SKM-1 (cell line): ENCODE measurements at regions not wholly inside any gene's neighbourhood (a gene's known extent, or its start where the extent isn't known, plus 50 kb on each side); places are given as distances from the start of the nearest gene placed in this dataset.
"Not testable (repeated sequence)": the region's sequence is repeated elsewhere in the genome, so short reads cannot be mapped to it uniquely, and the experiment has no call there.

Experiments used
- DNase-seq: peaks from one replicate; lab custom pipeline; 2025; ENCODE audit not compliant: unreplicated experiment; lab: John Stamatoyannopoulos, UW

- DNase-seq = no peak
Observed at GRCh38 chr11:81602508-81602907, 1131.2 kb downstream of the FAM181B start.

GRCh38 chr11:81596704-81597103 lies 1137.0 kb downstream of the FAM181B start:
- no peak for DNase-seq

- DNase-seq = no peak
Observed at GRCh38 chr11:81585390-81585933, 1148.2 kb downstream of the FAM181B start.

GRCh38 chr11:81579339-81579738 lies 1154.3 kb downstream of the FAM181B start:
- DNase-seq = no peak

GRCh38 chr11:81578571-81578970 lies 1155.1 kb downstream of the FAM181B start:
- no peak for DNase-seq

- DNase-seq = no peak
Observed at GRCh38 chr11:81574301-81574700, 1159.4 kb downstream of the FAM181B start.

- no peak for DNase-seq
Observed at GRCh38 chr11:81573367-81573766, 1160.3 kb downstream of the FAM181B start.

- no peak for DNase-seq
Observed at GRCh38 chr11:81570669-81571068, 1163.0 kb downstream of the FAM181B start.

- no peak for DNase-seq
Observed at GRCh38 chr11:81569999-81570398, 1163.7 kb downstream of the FAM181B start.

- no peak for DNase-seq
Observed at GRCh38 chr11:81568918-81569317, 1164.7 kb downstream of the FAM181B start.

- no peak for DNase-seq
Observed at GRCh38 chr11:81548123-81548522, 1185.5 kb downstream of the FAM181B start.

- not testable (repeated sequence) for DNase-seq
Observed at GRCh38 chr11:81539806-81540205, 1193.9 kb downstream of the FAM181B start.

GRCh38 chr11:81515566-81515965 lies 1218.1 kb downstream of the FAM181B start:
- no peak for DNase-seq

- peak; percentile 46 for DNase-seq
Observed at GRCh38 chr11:81497202-81497804, 1236.4 kb downstream of the FAM181B start.

- DNase-seq = no peak
Observed at GRCh38 chr11:81496601-81497000, 1237.1 kb downstream of the FAM181B start.

GRCh38 chr11:81495699-81496292 lies 1237.9 kb downstream of the FAM181B start:
- DNase-seq = no peak

GRCh38 chr11:81494431-81494830 lies 1239.2 kb downstream of the FAM181B start:
- DNase-seq = no peak

- no peak for DNase-seq
Observed at GRCh38 chr11:81492923-81493445, 1240.7 kb downstream of the FAM181B start.

- no peak for DNase-seq
Observed at GRCh38 chr11:81487109-81487508, 1246.6 kb downstream of the FAM181B start.

GRCh38 chr11:81484196-81484595 lies 1249.5 kb downstream of the FAM181B start:
- DNase-seq = no peak

GRCh38 chr11:81477277-81477676 lies 1256.4 kb downstream of the FAM181B start:
- no peak for DNase-seq

GRCh38 chr11:81476345-81476744 lies 1257.3 kb downstream of the FAM181B start:
- DNase-seq = no peak
